ENCODE measurements at regions not wholly inside any gene's neighbourhood (a gene's known extent, or its start where the extent isn't known, plus 50 kb on each side); places are given as distances from the start of the nearest gene placed in this dataset.

- TF ChIP-seq CTCF (IDR thresholded peaks at IDR 0.05) (no peak), POLR2A (IDR thresholded peaks at IDR 0.05) (no peak)
Observed at GRCh38 chr15:61715082-61715481, 345.2 kb downstream of the VPS13C start.
